GM12878 (cell line): ENCODE measurements at regions not wholly inside any gene's neighbourhood (a gene's known extent, or its start where the extent isn't known, plus 50 kb on each side); places are given as distances from the start of the nearest gene placed in this dataset.

Experiments
- ATAC-seq: fragments of 200-7000 bp; cut with Tn5 transposase; 3 replicates; pipeline ENCODE4 v1.9.1; 2020; ENCODE audit warnings: mild to moderate bottlenecking, moderate library complexity
- BruUV-seq: library from RNA; stranded (reverse); fragments of 400-500 nt; replicated peaks from 2 replicates; lab custom pipeline; 2021; lab: Mats Ljungman, UMichigan
- CTCF ChIA-PET: fragments of 300-600 bp; sonication (Branson Sonifier 250); formaldehyde crosslinking; extraction: SDS; loops from one replicate; lab custom pipeline; 2021; ENCODE audit warnings: inconsistent platforms; lab: Yijun Ruan, JAX
- POLR2A ChIA-PET: fragments of 350-600 bp; formaldehyde crosslinking; extraction: SDS; loops from one replicate; lab custom pipeline; 2021; ENCODE audit warnings: inconsistent platforms; lab: Charles Lee
- RAD21 ChIA-PET: fragments of 300-600 bp; sonication (Branson Sonifier 250); formaldehyde crosslinking; loops from one replicate; lab custom pipeline; 2023; ENCODE audit warnings: antibody characterized with exemption; ENCODE audit not compliant: unreplicated experiment; lab: Charles Lee
- SMC1A ChIA-PET: fragments of 300-600 bp; sonication (Branson Sonifier 250); formaldehyde crosslinking; loops from one replicate; lab custom pipeline; 2023; ENCODE audit not compliant: unreplicated experiment, uncharacterized antibody; lab: Charles Lee
- DNase-seq: peaks from one replicate; pipeline ENCODE4 v3.0.0-alpha.2; 2011; ENCODE audit warnings: low read depth, low spot score
- FAIRE-seq: peaks from 3 replicates; lab custom pipeline; 2011; peaks lifted over from hg19 to GRCh38; lab: Jason Lieb, UNC
- H2AFZ ChIP-seq: 2 replicates; pipeline ENCODE4 v1.6.0; 2011; ENCODE audit warnings: low read depth, low read length, control low read depth; ENCODE audit not compliant: control insufficient read depth
- H3K27ac ChIP-seq: 2 replicates; pipeline ENCODE4 v1.5.1; 2011; ENCODE audit warnings: control low read depth; ENCODE audit not compliant: control insufficient read depth, insufficient read depth
- H3K27me3 ChIP-seq, 2 experiments: replicated peaks in 1 of 2; 2 replicates each; pipeline versions ENCODE4 v1.6.0 to v1.6.1; 2011; ENCODE audit warnings: low read length in 1 of 2; ENCODE audit not compliant: control insufficient read depth in 2 of 2, insufficient read depth in 2 of 2
- H3K36me3 ChIP-seq, 2 experiments: 2 replicates each; pipeline ENCODE4 v1.5.1; 2011; ENCODE audit warnings: low read length in 1 of 2; ENCODE audit not compliant: control insufficient read depth in 2 of 2, insufficient read depth in 2 of 2
- H3K4me1 ChIP-seq: 2 replicates; pipeline ENCODE4 v1.6.1; 2011; ENCODE audit warnings: mild to moderate bottlenecking, low read length, moderate library complexity, mixed read lengths; ENCODE audit not compliant: control insufficient read depth, insufficient read depth
- H3K4me2 ChIP-seq: 2 replicates; pipeline ENCODE4 v1.6.0; 2011; ENCODE audit warnings: control low read depth; ENCODE audit not compliant: control insufficient read depth, insufficient read depth
- H3K4me3 ChIP-seq: fragments of 200-600 bp; sonication (generic); 2 replicates; pipeline ENCODE4 v1.5.1; 2016
- H3K79me2 ChIP-seq: 2 replicates; pipeline ENCODE4 v1.6.0; 2011; ENCODE audit warnings: low read length; ENCODE audit not compliant: control insufficient read depth, insufficient read depth
- H3K9ac ChIP-seq: 2 replicates; pipeline ENCODE4 v1.8.0; 2011; ENCODE audit warnings: low read length, control low read depth, mixed read lengths; ENCODE audit not compliant: control insufficient read depth, insufficient read depth
- H3K9me3 ChIP-seq: replicated peaks from 3 replicates; pipeline ENCODE4 v1.5.1; 2011; ENCODE audit warnings: mild to moderate bottlenecking, low read length; ENCODE audit not compliant: control insufficient read depth, insufficient read depth
- H4K20me1 ChIP-seq: 2 replicates; pipeline ENCODE4 v1.6.0; 2011; ENCODE audit not compliant: control insufficient read depth, insufficient read depth
- ASH2L ChIP-seq: fragments of 300-600, 200-600 bp; sonication (generic); IDR thresholded peaks from 2 replicates; pipeline ENCODE4 v1.6.1; 2017; ENCODE audit warnings: low read depth, mild to moderate bottlenecking, borderline replicate concordance
- CHD2 ChIP-seq: IDR thresholded peaks from 2 replicates; pipeline ENCODE4 v1.6.1; 2011; ENCODE audit warnings: low read depth, low read length, improper control_type of control experiment, borderline replicate concordance
- EP300 ChIP-seq, 2 experiments: fragments of 150-350 bp in 1 of 2; IDR thresholded peaks; 2 replicates each; pipeline ENCODE4 v1.6.1; 2011 to 2012; ENCODE audit warnings: low read depth in 2 of 2, low read length in 2 of 2, borderline replicate concordance in 1 of 2, improper control_type of control experiment in 1 of 2, inconsistent platforms in 1 of 2; ENCODE audit not compliant: control insufficient read depth in 1 of 2
- FOXK2 ChIP-seq: fragments of 450-650 bp; IDR thresholded peaks from 2 replicates; pipeline ENCODE4 v1.6.1; 2017; ENCODE audit warnings: mild to moderate bottlenecking, moderate library complexity
- GABPA ChIP-seq: IDR thresholded peaks from 2 replicates; pipeline ENCODE4 v1.6.1; 2014; ENCODE audit warnings: antibody characterized with exemption, low read depth, mild to moderate bottlenecking, inconsistent platforms
- NBN ChIP-seq: fragments of 450-650 bp; IDR thresholded peaks from 2 replicates; pipeline ENCODE4 v1.6.1; 2016
- NFXL1 ChIP-seq: fragments of 450-650 bp; IDR thresholded peaks from 2 replicates; pipeline ENCODE4 v1.6.1; 2017; ENCODE audit warnings: antibody characterized with exemption, mild to moderate bottlenecking, borderline replicate concordance
- RUNX3 ChIP-seq: IDR thresholded peaks from 2 replicates; pipeline ENCODE4 v1.6.1; 2012; ENCODE audit warnings: low read length, inconsistent platforms
- SMC3 ChIP-seq: IDR thresholded peaks from 2 replicates; pipeline ENCODE4 v1.6.1; 2011; ENCODE audit warnings: low read length, improper control_type of control experiment, borderline replicate concordance
- SREBF2 ChIP-seq: IDR thresholded peaks from 2 replicates; pipeline ENCODE4 v1.6.1; 2012; ENCODE audit warnings: mild to moderate bottlenecking, low read length
- STAT3 ChIP-seq: IDR thresholded peaks from 2 replicates; pipeline ENCODE4 v1.6.1; 2011; ENCODE audit warnings: low read depth, low read length, improper control_type of control experiment
- ZBED1 ChIP-seq: IDR thresholded peaks from 2 replicates; pipeline ENCODE4 v1.6.1; 2016; ENCODE audit warnings: borderline replicate concordance
- WGBS: methylation state at CpG from one replicate; pipeline ENCODE4 v1.1.6; 2016; ENCODE audit warnings: low lambda C conversion rate; ENCODE audit not compliant: insufficient replicate concordance, insufficient coverage; ENCODE audit errors: missing lambda C conversion rate; 5-methylcytosine and 5-hydroxymethylcytosine counted together
- in situ Hi-C: fragments of 300-500 bp; cut with MboI; formaldehyde crosslinking; loops from 9 replicates; pipeline ENCODE4 v1.14.3; 2018; ENCODE audit warnings: mixed read lengths
- intact Hi-C: fragments of 100-400 bp; cut with micrococcal nuclease; formaldehyde crosslinking; loops from one replicate; pipeline ENCODE4 v1.14.2; 2022; ENCODE audit not compliant: unreplicated experiment
- TF ChIP-seq, protein P1 (sequence below): IDR thresholded peaks from 2 replicates; pipeline ENCODE4 v1.6.1; 2011; ENCODE audit warnings: borderline replicate concordance, low read depth, mild to moderate bottlenecking, moderate library complexity, mixed read lengths, low read length; ENCODE audit not compliant: insufficient read depth; ENCODE audit errors: extremely low read length
- TF ChIP-seq, protein P2 (sequence below): fragments of 150-350 bp; IDR thresholded peaks from 2 replicates; pipeline ENCODE4 v1.6.1; 2014; ENCODE audit warnings: mild to moderate bottlenecking, low read depth, low read length

DNA sequence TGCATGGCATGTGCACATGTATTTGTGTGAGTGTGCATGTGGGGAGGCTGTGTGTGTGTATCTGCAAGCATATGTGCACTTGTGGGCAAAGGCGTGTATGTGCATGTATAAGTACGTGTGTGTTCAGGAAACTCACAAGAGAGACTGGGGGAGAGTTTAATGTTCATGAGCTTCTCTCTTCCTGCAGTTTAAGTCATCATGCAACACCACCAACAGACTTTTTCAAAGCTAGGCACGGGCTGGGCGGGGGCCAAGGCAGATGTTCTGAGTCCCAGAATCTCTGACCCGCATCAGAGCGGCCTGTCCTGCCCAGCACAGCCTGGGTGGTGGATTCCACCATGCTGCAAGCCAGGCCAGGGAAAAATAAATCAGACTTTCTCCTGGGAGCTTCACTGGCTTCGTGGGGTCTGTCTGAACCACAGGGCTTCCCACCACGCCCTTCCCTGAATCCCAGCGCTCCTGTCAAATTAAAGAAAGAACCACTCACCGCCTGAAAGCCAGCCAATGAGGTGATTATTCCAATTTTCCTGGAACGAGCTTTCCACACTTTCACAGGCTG is 75.7 kb downstream of the PITPNM2 start:
- Histone ChIP-seq H4K20me1 (no peaks in the 10 kb centered on the region), H3K9ac (no peak overlapping the region), H3K36me3 (no peaks in the 10 kb centered on the region), H3K4me1 (peaks cover 12% of the 10 kb centered on the region), H3K27me3 (no peaks in the 10 kb centered on the region; a peak in 2 of 4 replicates), H2AFZ (no peak overlapping the region), H3K27ac (no peak overlapping the region), H3K79me2 (no peaks in the 10 kb centered on the region), H3K4me2 (no peak overlapping the region), H3K9me3 (no peaks in the 10 kb centered on the region), H3K4me3 (no peak overlapping the region)
- no peak for FAIRE-seq
- BruUV-seq = no TSS peak
- no peak for DNase-seq
- SMC1A ChIA-PET = interaction anchor here (0.7 to 2.8 kb wide), 7 partner anchors 9 to 124 kb away, joined by 3 to 12 read pairs (median 3); no protein-coding TSS in a partner anchor
- WGBS = 45% methylated on average over 11 of the region's 11 CpGs
- POLR2A ChIA-PET = interaction anchor here (1.4 kb wide), 1 partner anchor 158 kb away, joined by 4 read pairs; the partner anchor contains the start of genes MPHOSPH9 and MTRFR
- ATAC-seq = no peak
- CTCF ChIA-PET = interaction anchor here (0.6 to 1.1 kb wide), 2 partner anchors 9 to 158 kb away, joined by 3 to 4 read pairs; partner anchors contain the start of genes MPHOSPH9 and MTRFR
- RAD21 ChIA-PET = interaction anchor here (0.6 to 2.8 kb wide), 3 partner anchors 9 to 163 kb away, joined by 3 to 11 read pairs (median 7); no protein-coding TSS in a partner anchor
- TF ChIP-seq ZBED1 (no peak), STAT3 (no peak), NFXL1 (no peak), SREBF2 (no peak), RUNX3 (no peak), CHD2 (no peak), EP300 (IDR thresholded peaks at IDR 0.05; ENCODE audit: borderline replicate concordance in 1 of 2, control insufficient read depth in 1 of 2, low read depth in 2 of 2, low read length in 2 of 2) (no peak), SMC3 (no peak), GABPA (no peak), NBN (no peak), ASH2L (no peak), FOXK2 (no peak)
- TF ChIP-seq, protein P1, sequence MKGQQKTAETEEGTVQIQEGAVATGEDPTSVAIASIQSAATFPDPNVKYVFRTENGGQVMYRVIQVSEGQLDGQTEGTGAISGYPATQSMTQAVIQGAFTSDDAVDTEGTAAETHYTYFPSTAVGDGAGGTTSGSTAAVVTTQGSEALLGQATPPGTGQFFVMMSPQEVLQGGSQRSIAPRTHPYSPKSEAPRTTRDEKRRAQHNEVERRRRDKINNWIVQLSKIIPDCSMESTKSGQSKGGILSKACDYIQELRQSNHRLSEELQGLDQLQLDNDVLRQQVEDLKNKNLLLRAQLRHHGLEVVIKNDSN = no peak
- TF ChIP-seq, protein P2, sequence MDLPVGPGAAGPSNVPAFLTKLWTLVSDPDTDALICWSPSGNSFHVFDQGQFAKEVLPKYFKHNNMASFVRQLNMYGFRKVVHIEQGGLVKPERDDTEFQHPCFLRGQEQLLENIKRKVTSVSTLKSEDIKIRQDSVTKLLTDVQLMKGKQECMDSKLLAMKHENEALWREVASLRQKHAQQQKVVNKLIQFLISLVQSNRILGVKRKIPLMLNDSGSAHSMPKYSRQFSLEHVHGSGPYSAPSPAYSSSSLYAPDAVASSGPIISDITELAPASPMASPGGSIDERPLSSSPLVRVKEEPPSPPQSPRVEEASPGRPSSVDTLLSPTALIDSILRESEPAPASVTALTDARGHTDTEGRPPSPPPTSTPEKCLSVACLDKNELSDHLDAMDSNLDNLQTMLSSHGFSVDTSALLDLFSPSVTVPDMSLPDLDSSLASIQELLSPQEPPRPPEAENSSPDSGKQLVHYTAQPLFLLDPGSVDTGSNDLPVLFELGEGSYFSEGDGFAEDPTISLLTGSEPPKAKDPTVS = no peak
- intact Hi-C loops (no loop called here), in situ Hi-C loops (no loop called here)
